GM12878 (cell line): ENCODE measurements at regions not wholly inside any gene's neighbourhood (a gene's known extent, or its start where the extent isn't known, plus 50 kb on each side); places are given as distances from the start of the nearest gene placed in this dataset.

Experiments used
- ATAC-seq: fragments of 200-7000 bp; cut with Tn5 transposase; 3 replicates; pipeline ENCODE4 v1.9.1; 2020; ENCODE audit warnings: mild to moderate bottlenecking, moderate library complexity
- BruUV-seq: library from RNA; stranded (reverse); fragments of 400-500 nt; replicated peaks from 2 replicates; lab custom pipeline; 2021; lab: Mats Ljungman, UMichigan
- CTCF ChIA-PET: fragments of 300-600 bp; sonication (Branson Sonifier 250); formaldehyde crosslinking; extraction: SDS; loops from one replicate; lab custom pipeline; 2021; ENCODE audit warnings: inconsistent platforms; lab: Yijun Ruan, JAX
- POLR2A ChIA-PET: fragments of 350-600 bp; formaldehyde crosslinking; extraction: SDS; loops from one replicate; lab custom pipeline; 2021; ENCODE audit warnings: inconsistent platforms; lab: Charles Lee
- RAD21 ChIA-PET: fragments of 300-600 bp; sonication (Branson Sonifier 250); formaldehyde crosslinking; loops from one replicate; lab custom pipeline; 2023; ENCODE audit warnings: antibody characterized with exemption; ENCODE audit not compliant: unreplicated experiment; lab: Charles Lee
- SMC1A ChIA-PET: fragments of 300-600 bp; sonication (Branson Sonifier 250); formaldehyde crosslinking; loops from one replicate; lab custom pipeline; 2023; ENCODE audit not compliant: unreplicated experiment, uncharacterized antibody; lab: Charles Lee
- DNase-seq: peaks from one replicate; pipeline ENCODE4 v3.0.0-alpha.2; 2011; ENCODE audit warnings: low read depth, low spot score
- FAIRE-seq: peaks from 3 replicates; lab custom pipeline; 2011; peaks lifted over from hg19 to GRCh38; lab: Jason Lieb, UNC
- H2AFZ ChIP-seq: 2 replicates; pipeline ENCODE4 v1.6.0; 2011; ENCODE audit warnings: low read depth, low read length, control low read depth; ENCODE audit not compliant: control insufficient read depth
- H3K27ac ChIP-seq: 2 replicates; pipeline ENCODE4 v1.5.1; 2011; ENCODE audit warnings: control low read depth; ENCODE audit not compliant: control insufficient read depth, insufficient read depth
- H3K27me3 ChIP-seq, 2 experiments: replicated peaks in 1 of 2; 2 replicates each; pipeline versions ENCODE4 v1.6.0 to v1.6.1; 2011; ENCODE audit warnings: low read length in 1 of 2; ENCODE audit not compliant: control insufficient read depth in 2 of 2, insufficient read depth in 2 of 2
- H3K36me3 ChIP-seq, 2 experiments: 2 replicates each; pipeline ENCODE4 v1.5.1; 2011; ENCODE audit warnings: low read length in 1 of 2; ENCODE audit not compliant: control insufficient read depth in 2 of 2, insufficient read depth in 2 of 2
- H3K4me1 ChIP-seq: 2 replicates; pipeline ENCODE4 v1.6.1; 2011; ENCODE audit warnings: mild to moderate bottlenecking, low read length, moderate library complexity, mixed read lengths; ENCODE audit not compliant: control insufficient read depth, insufficient read depth
- H3K4me2 ChIP-seq: 2 replicates; pipeline ENCODE4 v1.6.0; 2011; ENCODE audit warnings: control low read depth; ENCODE audit not compliant: control insufficient read depth, insufficient read depth
- H3K4me3 ChIP-seq: fragments of 200-600 bp; sonication (generic); 2 replicates; pipeline ENCODE4 v1.5.1; 2016
- H3K79me2 ChIP-seq: 2 replicates; pipeline ENCODE4 v1.6.0; 2011; ENCODE audit warnings: low read length; ENCODE audit not compliant: control insufficient read depth, insufficient read depth
- H3K9ac ChIP-seq: 2 replicates; pipeline ENCODE4 v1.8.0; 2011; ENCODE audit warnings: low read length, control low read depth, mixed read lengths; ENCODE audit not compliant: control insufficient read depth, insufficient read depth
- H3K9me3 ChIP-seq: replicated peaks from 3 replicates; pipeline ENCODE4 v1.5.1; 2011; ENCODE audit warnings: mild to moderate bottlenecking, low read length; ENCODE audit not compliant: control insufficient read depth, insufficient read depth
- H4K20me1 ChIP-seq: 2 replicates; pipeline ENCODE4 v1.6.0; 2011; ENCODE audit not compliant: control insufficient read depth, insufficient read depth
- BHLHE40 ChIP-seq, 2 experiments: fragments of 450-650 bp in 1 of 2; IDR thresholded peaks; 2 replicates each; pipeline ENCODE4 v1.6.1; 2011 to 2017; ENCODE audit warnings: low read depth in 2 of 2, borderline replicate concordance in 1 of 2, improper control_type of control experiment in 1 of 2, low read length in 1 of 2, mild to moderate bottlenecking in 1 of 2
- BRCA1 ChIP-seq: IDR thresholded peaks from 2 replicates; pipeline ENCODE4 v1.6.1; 2011; ENCODE audit warnings: low read depth, low read length, improper control_type of control experiment
- HDAC6 ChIP-seq: fragments of 200-600 bp; sonication (generic); IDR thresholded peaks from one replicate; pipeline ENCODE4 v1.8.0; 2017; ENCODE audit warnings: antibody characterized with exemption; ENCODE audit not compliant: unreplicated experiment
- HDGF ChIP-seq: fragments of 450-650 bp; IDR thresholded peaks from 2 replicates; pipeline ENCODE4 v1.6.1; 2016; ENCODE audit warnings: antibody characterized with exemption
- IKZF2 ChIP-seq, 2 experiments: fragments of 450-650 bp; IDR thresholded peaks; 2 replicates each; pipeline ENCODE4 v1.6.1; 2017; ENCODE audit warnings: mild to moderate bottlenecking in 2 of 2, moderate library complexity in 2 of 2
- NFYA ChIP-seq: IDR thresholded peaks from 2 replicates; pipeline ENCODE4 v1.6.1; 2011; ENCODE audit warnings: low read depth, mild to moderate bottlenecking, low read length, improper control_type of control experiment, borderline replicate concordance
- NRF1 ChIP-seq: conservative IDR thresholded peaks from 2 replicates; pipeline ENCODE4 v1.6.1; 2011; ENCODE audit warnings: mild to moderate bottlenecking, low read depth, low read length, improper control_type of control experiment
- PAX8 ChIP-seq: fragments of 450-650 bp; IDR thresholded peaks from 2 replicates; pipeline ENCODE4 v1.6.1; 2017; ENCODE audit warnings: mild to moderate bottlenecking, moderate library complexity
- RAD21 ChIP-seq: IDR thresholded peaks from 2 replicates; pipeline ENCODE4 v1.6.1; 2011; ENCODE audit warnings: mild to moderate bottlenecking, low read depth, low read length, moderate library complexity; ENCODE audit not compliant: insufficient read depth
- TAF1 ChIP-seq: IDR thresholded peaks from 2 replicates; pipeline ENCODE4 v1.6.1; 2011; ENCODE audit warnings: mild to moderate bottlenecking, low read depth, low read length, borderline replicate concordance
- TARDBP ChIP-seq: IDR thresholded peaks from 2 replicates; pipeline ENCODE4 v1.6.1; 2016; ENCODE audit warnings: borderline replicate concordance
- ZNF207 ChIP-seq: fragments of 450-650 bp; IDR thresholded peaks from 2 replicates; pipeline ENCODE4 v1.6.1; 2014; ENCODE audit warnings: antibody characterized with exemption, mild to moderate bottlenecking, borderline replicate concordance
- WGBS: methylation state at CpG from one replicate; pipeline ENCODE4 v1.1.6; 2016; ENCODE audit warnings: low lambda C conversion rate; ENCODE audit not compliant: insufficient replicate concordance, insufficient coverage; ENCODE audit errors: missing lambda C conversion rate; 5-methylcytosine and 5-hydroxymethylcytosine counted together
- in situ Hi-C: fragments of 300-500 bp; cut with MboI; formaldehyde crosslinking; loops from 9 replicates; pipeline ENCODE4 v1.14.3; 2018; ENCODE audit warnings: mixed read lengths
- intact Hi-C: fragments of 100-400 bp; cut with micrococcal nuclease; formaldehyde crosslinking; loops from one replicate; pipeline ENCODE4 v1.14.2; 2022; ENCODE audit not compliant: unreplicated experiment
- TF ChIP-seq, protein P1 (sequence below): fragments of 450-650 bp; IDR thresholded peaks from 2 replicates; pipeline ENCODE4 v1.6.1; 2017; ENCODE audit warnings: antibody characterized with exemption, mild to moderate bottlenecking, moderate library complexity
- TF ChIP-seq, protein P2 (sequence below): fragments of 450-650 bp; IDR thresholded peaks from 2 replicates; pipeline ENCODE4 v1.6.1; 2017; ENCODE audit warnings: borderline replicate concordance

DNA sequence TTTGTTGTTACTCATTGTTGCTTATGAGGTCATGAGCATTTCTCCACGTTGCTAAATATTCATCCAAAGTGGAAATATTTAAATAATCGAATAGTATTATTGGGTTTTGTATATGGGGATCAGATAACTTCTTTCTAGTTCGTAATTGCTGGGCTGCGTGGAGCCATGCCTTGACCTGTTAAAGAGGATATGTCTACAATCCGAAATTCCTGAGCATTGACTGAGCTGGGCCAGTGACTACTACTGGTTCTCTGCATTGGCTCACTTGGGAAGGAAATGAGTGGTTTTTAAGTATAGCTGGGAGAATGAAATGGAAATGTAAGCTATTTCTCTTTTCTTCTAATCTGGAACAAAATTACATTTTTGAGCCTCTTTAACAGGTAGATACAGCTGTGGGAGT, 163.2 kb downstream of the RPL10L start:
- Histone ChIP-seq H3K4me1 (no peaks in the 10 kb centered on the region), H3K79me2 (no peaks in the 10 kb centered on the region), H3K27me3 (no peaks in the 10 kb centered on the region), H3K27ac (no peak overlapping the region), H2AFZ (no peak overlapping the region), H3K4me2 (no peak overlapping the region), H4K20me1 (no peaks in the 10 kb centered on the region), H3K36me3 (no peaks in the 10 kb centered on the region), H3K9ac (no peak overlapping the region), H3K4me3 (no peak overlapping the region), H3K9me3 (no peaks in the 10 kb centered on the region)
- intact Hi-C loops (no loop called here), in situ Hi-C loops (no loop called here)
- no peak for FAIRE-seq
- RAD21 ChIA-PET: no interaction called here
- 9% methylated on average over 5 of the region's 5 CpGs for WGBS
- SMC1A ChIA-PET: interaction anchor here (0.6 to 1.7 kb wide), 4 partner anchors 17 to 208 kb away, joined by 3 to 4 read pairs (median 4); no protein-coding TSS in a partner anchor
- DNase-seq: no peak
- ATAC-seq: no peak
- POLR2A ChIA-PET: interaction anchor here (0.6 kb wide), 1 partner anchor 40 kb away, joined by 3 read pairs; no protein-coding TSS in a partner anchor
- BruUV-seq: no TSS peak
- CTCF ChIA-PET: no interaction called here
- TF ChIP-seq ZNF207 (no peak), HDAC6 (no peak), NRF1 (no peak), NFYA (no peak), TARDBP (no peak), BHLHE40 (IDR thresholded peaks at IDR 0.05; ENCODE audit: borderline replicate concordance in 1 of 2, low read depth in 2 of 2, low read length in 1 of 2) (no peak), PAX8 (no peak), IKZF2 (IDR thresholded peaks at IDR 0.05) (no peak), RAD21 (no peak), TAF1 (no peak), BRCA1 (no peak), HDGF (no peak)
- TF ChIP-seq, protein P1, sequence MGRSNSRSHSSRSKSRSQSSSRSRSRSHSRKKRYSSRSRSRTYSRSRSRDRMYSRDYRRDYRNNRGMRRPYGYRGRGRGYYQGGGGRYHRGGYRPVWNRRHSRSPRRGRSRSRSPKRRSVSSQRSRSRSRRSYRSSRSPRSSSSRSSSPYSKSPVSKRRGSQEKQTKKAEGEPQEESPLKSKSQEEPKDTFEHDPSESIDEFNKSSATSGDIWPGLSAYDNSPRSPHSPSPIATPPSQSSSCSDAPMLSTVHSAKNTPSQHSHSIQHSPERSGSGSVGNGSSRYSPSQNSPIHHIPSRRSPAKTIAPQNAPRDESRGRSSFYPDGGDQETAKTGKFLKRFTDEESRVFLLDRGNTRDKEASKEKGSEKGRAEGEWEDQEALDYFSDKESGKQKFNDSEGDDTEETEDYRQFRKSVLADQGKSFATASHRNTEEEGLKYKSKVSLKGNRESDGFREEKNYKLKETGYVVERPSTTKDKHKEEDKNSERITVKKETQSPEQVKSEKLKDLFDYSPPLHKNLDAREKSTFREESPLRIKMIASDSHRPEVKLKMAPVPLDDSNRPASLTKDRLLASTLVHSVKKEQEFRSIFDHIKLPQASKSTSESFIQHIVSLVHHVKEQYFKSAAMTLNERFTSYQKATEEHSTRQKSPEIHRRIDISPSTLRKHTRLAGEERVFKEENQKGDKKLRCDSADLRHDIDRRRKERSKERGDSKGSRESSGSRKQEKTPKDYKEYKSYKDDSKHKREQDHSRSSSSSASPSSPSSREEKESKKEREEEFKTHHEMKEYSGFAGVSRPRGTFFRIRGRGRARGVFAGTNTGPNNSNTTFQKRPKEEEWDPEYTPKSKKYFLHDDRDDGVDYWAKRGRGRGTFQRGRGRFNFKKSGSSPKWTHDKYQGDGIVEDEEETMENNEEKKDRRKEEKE: no peak
- TF ChIP-seq, protein P2, sequence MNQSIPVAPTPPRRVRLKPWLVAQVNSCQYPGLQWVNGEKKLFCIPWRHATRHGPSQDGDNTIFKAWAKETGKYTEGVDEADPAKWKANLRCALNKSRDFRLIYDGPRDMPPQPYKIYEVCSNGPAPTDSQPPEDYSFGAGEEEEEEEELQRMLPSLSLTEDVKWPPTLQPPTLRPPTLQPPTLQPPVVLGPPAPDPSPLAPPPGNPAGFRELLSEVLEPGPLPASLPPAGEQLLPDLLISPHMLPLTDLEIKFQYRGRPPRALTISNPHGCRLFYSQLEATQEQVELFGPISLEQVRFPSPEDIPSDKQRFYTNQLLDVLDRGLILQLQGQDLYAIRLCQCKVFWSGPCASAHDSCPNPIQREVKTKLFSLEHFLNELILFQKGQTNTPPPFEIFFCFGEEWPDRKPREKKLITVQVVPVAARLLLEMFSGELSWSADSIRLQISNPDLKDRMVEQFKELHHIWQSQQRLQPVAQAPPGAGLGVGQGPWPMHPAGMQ: no peak
- TF ChIP-seq, all 136 proteins: peak for 0
